Left forelimb (tissue), 1 donor: ENCODE measurements at regions not wholly inside any gene's neighbourhood (a gene's known extent, or its start where the extent isn't known, plus 50 kb on each side); places are given as distances from the start of the nearest gene placed in this dataset.
"Not testable (repeated sequence)": the region's sequence is repeated elsewhere in the genome, so short reads cannot be mapped to it uniquely, and the experiment has no call there.

Experiments used
- DNase-seq: peaks from one replicate; pipeline ENCODE4 v3.0.0-alpha.2; 2018; ENCODE audit warnings: low spot score

GRCh38 chr2:237196409-237196808, 110.7 kb downstream of the COPS8 start:
- DNase-seq: no peak

DNA sequence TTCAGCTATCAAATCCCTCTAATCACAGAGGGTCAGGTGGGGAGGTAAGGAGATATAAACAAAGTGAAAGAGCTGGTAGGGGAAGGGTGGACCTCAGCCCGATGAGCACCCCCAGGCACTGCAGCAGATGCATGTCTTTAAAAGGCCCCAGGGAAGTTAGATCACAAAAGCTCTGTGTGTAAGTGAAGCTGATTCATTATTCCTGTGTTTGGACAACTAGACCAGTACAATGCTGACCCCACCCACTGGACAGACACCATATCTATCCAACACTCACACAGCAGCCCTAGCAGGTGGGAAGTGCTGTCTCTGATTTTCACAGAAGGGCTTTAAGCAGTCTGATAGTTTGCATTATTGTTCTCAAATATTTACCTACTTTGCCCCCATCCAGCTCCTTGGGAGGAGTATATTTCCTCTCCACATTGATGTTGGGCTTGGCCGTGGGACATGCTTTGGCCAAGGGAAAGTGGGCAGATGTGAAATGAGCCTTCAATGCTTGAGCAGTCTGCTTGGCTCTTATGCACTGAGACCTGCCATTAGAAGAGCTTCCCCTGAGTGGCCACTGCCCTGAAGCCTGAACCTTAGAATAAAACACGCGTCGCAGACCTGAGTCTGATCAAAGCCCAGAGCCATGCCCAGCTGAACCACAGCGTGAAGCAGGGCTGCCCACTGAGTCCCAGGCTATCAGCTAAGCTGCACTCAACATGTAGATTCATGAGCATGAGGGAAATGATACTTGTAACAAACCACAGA, 111.4 kb downstream of the COPS8 start:
- DNase-seq: no peak

- DNase-seq: no peak
Measured at GRCh38 chr2:237198164-237198855, 112.6 kb downstream of the COPS8 start.

- no peak for DNase-seq
Measured at GRCh38 chr2:237199082-237199481, 113.4 kb downstream of the COPS8 start.

DNA sequence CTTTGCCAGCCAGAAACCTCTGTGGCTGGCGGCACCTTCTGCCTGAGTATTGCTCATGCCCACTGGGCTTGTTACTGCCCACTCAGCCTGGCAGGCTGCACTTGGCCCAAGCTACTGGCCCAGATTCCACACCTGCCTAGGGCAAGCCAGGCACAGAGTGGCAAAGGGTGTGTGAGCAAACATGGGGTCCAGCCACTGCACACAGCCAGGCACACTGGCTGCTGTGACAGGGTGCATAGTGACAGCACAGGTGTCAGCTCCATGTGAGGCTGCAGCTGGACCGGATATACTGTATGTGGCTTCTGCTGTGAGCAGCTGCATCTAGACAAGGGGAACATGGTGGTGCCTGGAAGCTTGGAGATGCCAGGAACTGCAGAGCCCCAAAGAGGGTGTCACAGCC, 113.9 kb downstream of the COPS8 start:
- DNase-seq: no peak

GRCh38 chr2:237200462-237200861, 114.8 kb downstream of the COPS8 start:
- no peak for DNase-seq

DNA sequence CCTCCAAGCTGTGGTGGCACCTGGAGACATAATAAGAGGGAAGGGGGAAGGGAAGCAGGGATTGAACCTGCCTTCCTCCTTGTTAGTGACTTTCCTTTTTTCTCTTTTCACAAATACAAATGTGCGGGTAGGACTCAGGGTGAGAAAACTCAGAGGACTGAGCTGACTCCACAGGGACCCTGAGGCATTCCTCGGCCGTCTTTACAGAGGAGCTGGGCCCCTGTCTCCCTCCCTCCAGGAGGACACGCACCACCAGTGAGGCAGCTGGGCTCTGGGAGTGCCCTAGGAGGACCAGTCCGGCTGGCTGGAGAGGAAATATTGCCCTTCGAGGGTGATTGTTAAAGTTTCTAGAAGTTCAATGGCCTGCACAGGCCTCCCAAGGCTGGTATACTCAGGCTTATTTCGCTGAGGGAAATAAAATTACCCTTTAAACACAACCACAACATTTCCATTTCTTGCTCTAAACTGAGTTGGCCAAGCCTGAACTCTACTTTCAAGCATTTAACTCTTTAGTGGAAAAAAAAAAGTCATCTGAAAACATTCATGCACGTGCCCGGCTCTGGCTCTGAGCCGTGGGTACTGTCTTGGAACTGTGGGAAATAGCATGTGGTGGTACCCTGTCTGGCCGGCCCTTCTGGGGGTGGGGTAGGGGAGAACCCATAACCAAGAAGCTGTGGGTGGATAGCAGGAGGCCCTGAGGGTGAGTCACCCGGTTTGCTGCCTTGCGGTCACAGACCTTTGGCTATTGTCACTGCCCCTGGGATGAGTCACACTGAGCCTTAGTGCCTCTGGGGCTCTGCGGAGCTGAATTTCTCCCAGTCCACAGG, 116.0 kb downstream of the COPS8 start:
- no peak for DNase-seq

GRCh38 chr2:237202288-237203030, 116.8 kb downstream of the COPS8 start:
- no peak for DNase-seq

- no peak for DNase-seq
Measured at GRCh38 chr2:237205043-237205541, 119.4 kb downstream of the COPS8 start.

GRCh38 chr2:237205561-237205971, 119.9 kb downstream of the COPS8 start:
- no peak for DNase-seq

DNA sequence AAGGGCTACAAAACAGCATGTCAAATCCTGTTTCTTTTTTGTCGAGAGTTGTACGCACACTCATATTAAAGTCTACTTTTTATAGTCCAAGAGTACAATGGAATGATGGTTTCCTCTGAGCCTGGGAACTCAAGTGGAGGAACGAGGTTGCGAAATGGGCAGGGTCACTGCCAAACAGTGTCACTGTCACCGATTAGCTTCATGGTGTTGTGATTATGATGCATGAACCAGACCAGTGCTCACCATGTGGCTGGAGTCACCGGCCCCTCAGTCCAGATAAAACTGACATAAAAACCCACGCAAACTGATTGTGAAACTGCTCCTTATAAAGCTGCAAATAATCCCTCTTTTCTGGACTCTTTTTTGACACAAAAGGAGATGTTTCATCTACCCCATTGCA, 122.0 kb downstream of the COPS8 start:
- DNase-seq: no peak

DNA sequence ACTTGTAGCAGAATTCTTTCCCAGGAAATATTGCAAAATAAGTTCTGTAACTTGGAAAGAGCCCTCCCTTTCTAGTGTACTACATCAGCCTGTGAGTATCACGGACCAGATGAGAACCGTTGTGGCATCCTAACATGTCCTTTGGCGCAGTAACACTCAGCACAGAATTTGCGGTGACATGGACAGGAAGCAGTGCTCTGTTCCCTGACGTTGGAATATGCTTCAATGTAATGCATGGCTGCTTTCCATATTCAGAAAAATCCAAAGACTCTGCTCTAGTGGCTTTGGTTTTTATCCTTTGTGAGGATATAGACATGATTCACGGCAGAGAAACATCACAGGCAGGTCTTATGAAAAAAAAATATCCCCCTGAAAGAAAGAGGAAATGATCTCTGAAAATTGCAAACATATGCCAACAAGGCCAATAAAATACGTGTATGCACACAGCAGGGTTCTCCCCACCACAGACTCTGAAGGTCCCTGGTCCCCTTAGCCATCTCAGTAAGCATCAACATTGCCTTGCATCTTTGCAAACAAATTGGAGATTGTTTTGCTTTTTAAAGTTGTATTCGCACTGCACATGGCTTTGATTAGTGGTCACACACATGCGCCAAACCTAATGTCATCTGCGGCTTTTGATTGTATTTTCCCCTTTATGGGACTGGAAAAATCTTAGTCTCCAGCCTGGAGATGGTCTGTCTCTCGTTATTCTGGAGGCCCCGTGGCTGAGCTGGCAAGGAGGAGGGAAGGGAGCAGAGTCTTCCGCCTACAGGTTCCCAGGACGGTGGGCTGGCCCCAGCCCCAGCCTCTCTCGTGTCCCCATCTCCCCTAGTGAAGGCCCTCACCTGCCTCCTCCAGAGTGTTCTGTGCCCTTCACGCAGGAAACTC, 122.9 kb downstream of the COPS8 start:
- no peak for DNase-seq

DNA sequence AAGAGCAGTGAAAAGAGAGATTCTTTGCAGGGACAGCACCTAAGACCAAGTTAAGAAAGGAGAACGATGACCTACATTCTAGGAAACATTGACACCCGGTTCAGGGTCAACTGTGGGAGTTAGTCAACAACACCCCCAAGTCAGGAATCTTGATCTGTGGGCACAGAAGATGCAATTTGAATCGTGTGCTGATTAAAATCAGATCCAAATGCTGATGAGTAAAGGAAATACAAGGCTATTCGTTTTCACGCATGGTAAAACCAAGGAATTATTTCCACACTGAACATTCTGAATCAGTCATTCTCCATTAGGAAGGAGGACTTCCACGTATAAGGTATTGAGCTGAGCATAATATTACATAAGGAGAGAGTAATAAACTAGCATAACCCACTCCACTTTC, 124.2 kb downstream of the COPS8 start:
- no peak for DNase-seq

DNA sequence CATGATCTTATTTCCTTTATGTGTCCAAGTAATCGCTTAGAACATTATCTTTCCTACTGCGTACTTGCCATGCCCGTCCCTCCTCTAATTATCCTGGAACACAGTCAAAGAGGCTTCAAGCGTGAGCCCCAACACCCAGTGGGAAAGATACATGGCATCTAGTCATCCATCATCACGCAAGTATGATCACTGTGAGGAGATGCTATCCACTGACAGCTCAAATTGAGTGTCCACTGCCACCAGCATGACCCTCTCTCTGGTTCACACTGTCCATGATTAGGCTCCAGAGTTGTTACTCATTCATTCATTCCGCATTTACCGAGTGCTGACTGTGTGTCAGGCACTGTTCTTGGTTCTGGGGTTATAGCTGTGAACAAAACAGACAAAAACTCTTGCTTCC, 124.6 kb downstream of the COPS8 start:
- DNase-seq: no peak

GRCh38 chr2:237210763-237211162, 125.1 kb downstream of the COPS8 start:
- no peak for DNase-seq

DNA sequence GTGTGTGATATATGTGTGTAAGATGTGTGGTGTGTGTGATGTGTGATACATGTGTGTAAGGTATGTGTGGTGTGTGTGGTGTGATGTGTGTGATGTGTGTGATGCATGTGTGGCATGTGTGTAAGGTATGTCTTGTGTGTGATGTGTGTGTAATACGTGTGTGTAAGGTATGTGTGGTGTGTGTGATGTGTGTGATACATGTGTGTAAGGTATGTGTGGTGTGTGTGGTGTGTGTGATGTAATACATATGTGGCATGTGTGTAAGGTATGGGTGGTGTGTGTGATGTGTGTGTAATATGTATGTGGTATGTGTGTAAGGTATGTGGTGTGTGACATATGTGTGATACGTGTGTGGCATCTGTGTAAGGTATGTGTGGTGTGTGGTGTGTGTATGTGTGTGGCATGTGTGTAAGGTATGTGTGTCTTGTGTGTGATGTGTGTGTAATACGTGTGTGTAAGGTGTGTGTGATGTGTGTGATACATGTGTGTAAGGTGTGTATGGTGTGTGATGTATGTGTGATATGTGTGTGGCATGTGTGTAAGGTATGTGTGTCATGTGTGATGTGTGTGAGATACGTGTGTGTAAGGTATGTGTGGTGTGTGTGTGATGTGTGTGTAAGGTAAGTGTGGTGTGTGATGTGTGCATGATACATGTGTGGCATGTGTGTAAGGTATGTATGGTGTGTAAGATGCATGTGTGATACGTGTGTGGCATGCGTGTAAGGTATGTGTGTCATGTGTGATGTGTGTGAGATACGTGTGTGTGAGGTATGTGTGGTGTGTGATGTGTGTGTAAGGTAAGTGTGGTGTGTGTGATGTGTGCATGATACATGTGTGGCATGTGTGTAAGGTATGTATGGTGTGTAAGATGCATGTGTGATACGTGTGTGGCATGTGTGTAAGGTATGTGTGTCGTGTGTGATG, 126.9 kb downstream of the COPS8 start:
- DNase-seq: not testable (repeated sequence)

DNA sequence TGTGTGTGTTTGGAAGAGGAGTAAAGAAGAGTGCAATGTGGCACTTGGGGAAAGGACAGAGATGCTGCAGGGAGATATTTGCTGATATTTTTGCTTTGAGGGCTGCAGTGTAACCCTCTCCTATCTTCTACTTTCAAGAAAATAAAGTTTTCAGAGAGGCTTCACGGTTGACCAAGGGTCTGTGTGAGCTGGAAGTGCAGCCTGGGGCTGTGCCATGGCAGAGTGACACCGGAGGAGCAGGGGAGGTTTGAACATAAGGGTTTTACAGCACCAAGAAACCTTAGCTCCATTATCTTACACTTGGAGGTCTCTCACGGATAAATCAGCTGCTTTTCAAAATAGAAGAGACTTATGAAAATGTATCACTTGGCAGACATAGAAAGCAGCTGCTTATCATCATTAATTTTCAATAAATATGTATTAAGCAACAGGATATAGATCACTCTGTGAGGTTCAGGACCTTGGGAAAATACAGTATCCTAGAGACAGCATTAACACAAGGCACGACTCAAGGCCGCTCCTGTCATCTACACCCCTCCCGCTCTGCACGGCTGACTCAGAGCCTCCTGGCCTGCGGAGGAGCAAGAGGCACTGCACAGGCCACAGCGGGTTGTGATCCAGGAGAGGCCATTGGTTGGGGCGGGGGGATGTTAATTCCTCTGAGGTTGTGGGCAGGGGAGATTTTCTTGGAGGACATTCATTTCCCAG, 127.8 kb downstream of the COPS8 start:
- DNase-seq: no peak

DNA sequence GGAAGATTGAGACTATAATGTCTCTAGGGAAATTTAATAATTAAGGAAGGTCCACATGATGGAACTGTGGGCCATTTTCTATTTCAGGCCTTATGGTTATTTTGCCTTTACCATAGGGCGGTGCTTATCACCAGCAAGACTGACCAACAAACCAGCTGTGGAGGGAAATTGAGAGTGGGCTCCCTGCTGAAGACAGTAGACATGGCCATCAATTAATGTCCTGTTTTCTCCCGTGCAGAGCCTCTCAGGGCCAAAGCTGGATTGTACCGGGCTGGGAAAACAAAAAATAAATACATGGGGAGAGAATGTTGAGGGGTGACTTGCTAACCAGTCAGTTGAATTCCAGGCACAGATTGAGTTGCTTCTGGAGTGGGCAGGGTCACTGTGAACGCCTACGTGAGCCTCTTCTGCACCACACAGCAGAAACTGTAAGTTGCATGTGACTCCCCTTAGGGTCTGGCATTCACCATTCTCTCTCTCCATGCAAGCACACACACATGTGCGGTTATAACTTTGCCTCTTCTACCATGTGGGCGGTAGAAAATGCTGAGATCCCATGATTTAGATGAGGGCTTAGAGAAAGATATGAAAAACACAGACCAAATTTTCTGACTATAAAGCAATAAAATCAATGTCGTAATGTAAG, 128.5 kb downstream of the COPS8 start:
- DNase-seq: no peak

- DNase-seq: no peak
Measured at GRCh38 chr2:237214963-237215362, 129.3 kb downstream of the COPS8 start.
